Spinal cord (tissue), 9 donors: ENCODE measurements at regions not wholly inside any gene's neighbourhood (a gene's known extent, or its start where the extent isn't known, plus 50 kb on each side); places are given as distances from the start of the nearest gene placed in this dataset.

ENCODE experiments used
- DNase-seq, 6 donors: peaks; one replicate each; pipeline versions ENCODE4 v3.0.0 to v3.0.0-alpha.2; 2013 to 2015; ENCODE audit warnings: low spot score in 6 of 6, low read depth in 4 of 6
- H3K27ac ChIP-seq: one replicate; pipeline ENCODE4 v1.5.1; 2013; ENCODE audit warnings: low read depth, low read length, control low read depth
- H3K27me3 ChIP-seq: one replicate; pipeline ENCODE4 v1.6.1; 2013; ENCODE audit warnings: low read length; ENCODE audit not compliant: control insufficient read depth, insufficient read depth
- H3K36me3 ChIP-seq: one replicate; pipeline ENCODE4 v1.6.1; 2013; ENCODE audit warnings: low read length; ENCODE audit not compliant: control insufficient read depth, insufficient read depth
- H3K4me1 ChIP-seq: one replicate; pipeline ENCODE4 v1.6.1; 2013; ENCODE audit warnings: low read length; ENCODE audit not compliant: control insufficient read depth, insufficient read depth
- H3K4me3 ChIP-seq: one replicate; pipeline ENCODE4 v1.5.1; 2013; ENCODE audit warnings: low read depth, low read length, control low read depth
- H3K9me3 ChIP-seq: one replicate; pipeline ENCODE4 v1.6.1; 2013; ENCODE audit warnings: low read length; ENCODE audit not compliant: control insufficient read depth, insufficient read depth
- WGBS: methylation state at CpG from one replicate; pipeline ENCODE4 v1.1.5; 2013; ENCODE audit warnings: missing lambda C conversion rate; ENCODE audit not compliant: insufficient coverage; 5-methylcytosine and 5-hydroxymethylcytosine counted together
- donor health status: healthy.

- DNase-seq, result no peak
- no CpG with 5 or more reads among the region's 1 CpG for WGBS
- H3K27me3 ChIP-seq, result no peaks in the 10 kb centered on the region
Observed at GRCh38 chr9:82148426-82148810, 159.8 kb downstream of the SPATA31D1 start.

GRCh38 chr9:82148901-82149461 lies 160.4 kb downstream of the SPATA31D1 start:
- H3K27ac ChIP-seq, result peak overlapping the region; percentile 20
- WGBS, result 57% methylated on average over 3 of the region's 8 CpGs
- H3K4me3 ChIP-seq, result no peak overlapping the region
- peak in 1 of 6 donors; percentile 18 for DNase-seq
- H3K36me3 ChIP-seq, result no peaks in the 10 kb centered on the region
- no peaks in the 10 kb centered on the region for H3K9me3 ChIP-seq
- H3K4me1 ChIP-seq, result no peaks in the 10 kb centered on the region
- no peaks in the 10 kb centered on the region for H3K27me3 ChIP-seq

More at GRCh38 chr9:82148426-82148810, 159.8 kb downstream of the SPATA31D1 start:
- Histone ChIP-seq H3K9me3 (no peaks in the 10 kb centered on the region), H3K36me3 (no peaks in the 10 kb centered on the region), H3K4me1 (no peaks in the 10 kb centered on the region), H3K27ac (no peak overlapping the region), H3K4me3 (no peak overlapping the region)

DNA sequence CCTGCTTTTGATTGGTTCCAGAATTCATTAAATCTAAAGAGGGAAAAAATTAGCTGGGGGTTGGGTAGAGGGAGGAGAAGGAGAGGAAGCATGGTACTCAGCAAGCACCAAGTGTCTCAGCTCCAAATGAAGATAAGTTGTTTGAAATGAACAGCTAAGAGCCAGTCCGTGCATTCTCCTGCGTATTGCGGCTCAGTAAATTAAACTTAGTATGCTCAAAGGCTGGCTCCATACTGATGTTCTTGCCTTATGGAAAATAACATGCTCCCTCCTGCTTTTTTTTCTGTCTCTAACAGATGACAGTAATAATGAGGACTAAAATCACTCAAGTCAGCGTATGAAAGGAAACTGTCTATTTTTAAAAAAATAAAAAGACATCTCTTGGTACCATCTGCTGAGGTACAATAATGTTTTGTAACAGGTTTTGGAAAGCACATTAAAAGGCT lies 161.0 kb downstream of the SPATA31D1 start:
- H3K4me1 ChIP-seq, result no peaks in the 10 kb centered on the region
- no peaks in the 10 kb centered on the region for H3K36me3 ChIP-seq
- H3K27me3 ChIP-seq, result no peaks in the 10 kb centered on the region
- no peak overlapping the region for H3K4me3 ChIP-seq
- peak in 2 of 6 donors; percentile 63 to 81 for DNase-seq
- H3K27ac ChIP-seq, result peak overlapping the region; percentile 20
- WGBS, result 83% methylated on average over 1 of the region's 4 CpGs
- no peaks in the 10 kb centered on the region for H3K9me3 ChIP-seq

GRCh38 chr9:82152181-82152580 lies 163.6 kb downstream of the SPATA31D1 start:
- H3K27ac ChIP-seq, result no peak overlapping the region
- WGBS, result no CpG with 5 or more reads among the region's 1 CpG
- H3K4me1 ChIP-seq, result no peaks in the 10 kb centered on the region
- DNase-seq, result no peak
- no peaks in the 10 kb centered on the region for H3K27me3 ChIP-seq
- no peak overlapping the region for H3K4me3 ChIP-seq
- no peaks in the 10 kb centered on the region for H3K36me3 ChIP-seq
- no peaks in the 10 kb centered on the region for H3K9me3 ChIP-seq

DNA sequence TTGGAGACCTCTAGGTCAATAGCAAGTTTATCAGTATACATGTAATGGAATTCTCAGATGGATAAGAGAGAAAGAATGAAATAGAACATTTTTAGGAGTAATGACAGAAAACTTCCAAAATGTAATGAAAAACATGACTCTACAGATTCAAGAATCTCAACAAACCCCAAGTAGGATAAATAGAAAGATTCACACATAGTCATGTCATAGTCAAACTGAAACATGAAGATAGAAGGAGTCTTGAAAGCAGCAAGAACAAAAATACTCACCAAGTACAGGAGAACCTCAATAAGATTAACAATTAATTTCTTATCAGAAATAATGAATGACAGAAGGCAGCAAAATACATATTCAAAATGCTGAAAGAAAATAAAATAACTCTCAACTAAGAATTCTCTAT lies 164.5 kb downstream of the SPATA31D1 start:
- no peak for DNase-seq

DNA sequence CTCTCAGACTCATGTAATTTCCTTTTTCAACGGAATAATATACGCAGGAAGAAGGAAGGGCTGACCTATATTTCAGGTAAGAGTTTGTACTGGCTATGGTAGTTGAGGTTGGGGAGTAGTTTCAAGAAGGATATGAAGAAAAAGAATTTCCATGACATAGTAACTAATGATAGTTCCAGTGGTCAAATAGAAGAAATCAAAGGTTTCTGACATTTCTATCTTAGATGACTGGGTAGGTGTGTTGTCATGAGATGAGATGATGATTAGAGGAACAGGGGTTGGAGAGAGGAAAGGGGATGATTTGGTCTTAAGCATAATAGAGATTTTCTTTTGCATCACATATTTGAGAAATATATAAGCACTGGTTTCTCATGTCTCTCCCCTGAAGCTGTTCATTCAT lies 166.0 kb downstream of the SPATA31D1 start:
- Histone ChIP-seq H3K36me3 (no peaks in the 10 kb centered on the region), H3K4me3 (no peak overlapping the region), H3K4me1 (no peaks in the 10 kb centered on the region), H3K9me3 (no peaks in the 10 kb centered on the region), H3K27ac (no peak overlapping the region), H3K27me3 (no peaks in the 10 kb centered on the region)
- no CpG with 5 or more reads among the region's 2 CpGs for WGBS
- no peak for DNase-seq

More for the DNA sequence above, 164.5 kb downstream of the SPATA31D1 start:
- H3K27me3 ChIP-seq, result no peaks in the 10 kb centered on the region
- H3K9me3 ChIP-seq, result no peaks in the 10 kb centered on the region
- H3K4me3 ChIP-seq, result no peak overlapping the region
- H3K27ac ChIP-seq, result no peak overlapping the region
- no peaks in the 10 kb centered on the region for H3K4me1 ChIP-seq
- H3K36me3 ChIP-seq, result no peaks in the 10 kb centered on the region

DNA sequence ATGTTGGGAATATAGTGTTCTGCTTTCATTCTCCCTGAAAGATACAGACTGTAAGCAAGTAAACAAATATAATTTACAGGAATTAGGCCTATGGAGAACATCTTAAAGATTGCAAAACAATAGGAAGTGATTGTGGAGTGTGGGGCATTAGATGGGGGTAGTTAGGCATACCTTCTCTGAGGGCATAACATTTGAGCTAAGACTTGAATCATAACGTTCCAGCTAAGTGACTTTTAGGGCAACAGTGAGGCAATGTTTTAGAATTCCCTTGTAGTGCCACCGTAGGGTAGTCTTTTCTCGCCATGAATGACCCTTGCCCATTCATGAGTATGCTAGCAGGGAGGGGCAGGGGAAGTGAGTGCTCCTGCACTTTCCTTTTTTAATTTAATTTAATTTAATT lies 173.3 kb downstream of the SPATA31D1 start:
- no peaks in the 10 kb centered on the region for H3K9me3 ChIP-seq
- H3K4me3 ChIP-seq, result no peak overlapping the region
- 73% methylated on average over 1 of the region's 3 CpGs for WGBS
- no peak for DNase-seq
- no peaks in the 10 kb centered on the region for H3K4me1 ChIP-seq
- no peaks in the 10 kb centered on the region for H3K27me3 ChIP-seq
- no peaks in the 10 kb centered on the region for H3K36me3 ChIP-seq
- H3K27ac ChIP-seq, result no peak overlapping the region

- no peak overlapping the region for H3K4me3 ChIP-seq
- 83% methylated on average over 2 of the region's 2 CpGs for WGBS
Observed at GRCh38 chr9:82164159-82164558, 175.6 kb downstream of the SPATA31D1 start.

DNA sequence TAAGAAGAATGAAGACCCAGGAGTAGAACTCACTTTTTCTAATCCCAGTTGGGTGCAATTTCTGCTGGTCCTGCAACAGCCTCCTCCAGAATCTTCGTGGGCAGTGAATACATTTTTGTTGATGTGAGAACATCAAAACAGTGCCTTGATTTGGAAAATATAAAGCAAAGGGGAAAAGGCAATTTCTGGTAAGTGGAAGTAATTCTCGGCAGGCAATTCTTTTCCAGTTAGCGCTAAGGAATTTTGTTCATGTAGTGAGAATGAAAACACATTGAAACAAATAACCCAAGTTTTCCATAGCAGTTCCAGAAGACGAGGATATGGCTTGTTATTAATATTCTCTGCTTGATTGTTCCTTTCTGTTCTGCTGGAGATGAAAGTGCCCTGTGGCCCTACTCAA lies 178.7 kb downstream of the SPATA31D1 start:
- Histone ChIP-seq H3K27me3 (no peaks in the 10 kb centered on the region), H3K4me1 (no peaks in the 10 kb centered on the region)
- DNase-seq, result no peak

More at GRCh38 chr9:82164159-82164558, 175.6 kb downstream of the SPATA31D1 start:
- Histone ChIP-seq H3K27ac (no peak overlapping the region), H3K9me3 (no peaks in the 10 kb centered on the region), H3K36me3 (no peaks in the 10 kb centered on the region), H3K27me3 (no peaks in the 10 kb centered on the region), H3K4me1 (no peaks in the 10 kb centered on the region)
- DNase-seq, result no peak

DNA sequence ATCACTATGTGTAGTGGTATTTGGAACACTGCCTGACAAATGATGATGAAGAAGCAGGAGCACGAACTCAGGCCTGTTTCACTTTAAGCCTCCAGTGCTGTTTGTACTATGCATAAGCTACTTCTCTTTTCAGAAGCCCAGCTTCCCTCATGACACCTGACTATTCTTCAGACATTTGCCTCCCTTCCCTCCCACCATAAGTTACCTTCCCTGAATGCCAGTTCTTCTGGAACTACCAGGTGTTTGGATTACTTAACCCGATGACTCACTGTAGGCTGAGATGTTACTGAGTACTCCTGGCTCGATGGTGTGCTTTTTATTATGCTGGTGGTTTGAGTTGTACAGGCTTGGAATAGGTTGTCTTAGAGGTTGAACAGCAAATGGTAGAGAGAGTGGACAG lies 180.0 kb downstream of the SPATA31D1 start:
- H3K9me3 ChIP-seq, result no peaks in the 10 kb centered on the region
- H3K36me3 ChIP-seq, result no peaks in the 10 kb centered on the region
- no peak overlapping the region for H3K4me3 ChIP-seq
- H3K27ac ChIP-seq, result no peak overlapping the region
- no peaks in the 10 kb centered on the region for H3K4me1 ChIP-seq
- 89% methylated on average over 3 of the region's 3 CpGs for WGBS
- H3K27me3 ChIP-seq, result no peaks in the 10 kb centered on the region
- DNase-seq, result no peak

More for the DNA sequence above, 178.7 kb downstream of the SPATA31D1 start:
- peak overlapping the region; percentile 8 for H3K27ac ChIP-seq
- no peaks in the 10 kb centered on the region for H3K9me3 ChIP-seq
- H3K36me3 ChIP-seq, result no peaks in the 10 kb centered on the region
- WGBS, result 50% methylated on average over 1 of the region's 4 CpGs
- no peak overlapping the region for H3K4me3 ChIP-seq
